HepG2 (cell line): ENCODE measurements at regions not wholly inside any gene's neighbourhood (a gene's known extent, or its start where the extent isn't known, plus 50 kb on each side); places are given as distances from the start of the nearest gene placed in this dataset.

Source experiments
- EZH2 ChIP-seq: conservative IDR thresholded peaks from 2 replicates; pipeline ENCODE4 v1.6.1; 2012; ENCODE audit warnings: mild to moderate bottlenecking, low read depth, low read length, moderate library complexity
- HDAC6 ChIP-seq: fragments of 200-600 bp; sonication (generic); IDR thresholded peaks from 2 replicates; pipeline ENCODE4 v1.7.0; 2017; ENCODE audit warnings: mild to moderate bottlenecking, antibody characterized with exemption, low read length, low read depth
- HNF4G ChIP-seq, 2 experiments: sonication (generic) in 1 of 2; formaldehyde crosslinking in 1 of 2; IDR thresholded peaks; 2 replicates each; pipeline versions ENCODE4 v1.4.0 to v1.6.1; 2011 to 2020; ENCODE audit warnings: borderline replicate concordance in 2 of 2, low read depth in 2 of 2, mild to moderate bottlenecking in 2 of 2, low read length in 1 of 2, missing genetic modification reagents in 1 of 2, moderate library complexity in 1 of 2
- PRDM4 ChIP-seq: sonication (generic); formaldehyde crosslinking; IDR thresholded peaks from 2 replicates; pipeline ENCODE4 v1.9.0; 2021; ENCODE audit warnings: missing genetic modification reagents, borderline replicate concordance
- ZNF24 ChIP-seq: fragments of 450-650 bp; IDR thresholded peaks from 2 replicates; pipeline ENCODE4 v1.6.1; 2017; ENCODE audit warnings: antibody characterized with exemption, mild to moderate bottlenecking
- TF ChIP-seq, protein P1 (sequence below): conservative IDR thresholded peaks from 2 replicates; pipeline ENCODE4 v1.6.1; 2018; ENCODE audit warnings: missing genetic modification reagents
- TF ChIP-seq, protein P2 (sequence below): sonication (generic); formaldehyde crosslinking; IDR thresholded peaks from 2 replicates; pipeline ENCODE4 v1.5.0; 2020; ENCODE audit warnings: mild to moderate bottlenecking, missing genetic modification reagents, moderate library complexity
- TF ChIP-seq, protein P3 (sequence below): sonication (generic); formaldehyde crosslinking; IDR thresholded peaks from 2 replicates; pipeline ENCODE4 v1.5.0; 2020; ENCODE audit warnings: missing genetic modification reagents

- TF ChIP-seq HNF4G (IDR thresholded peaks at IDR 0.05; ENCODE audit: borderline replicate concordance, low read depth, low read length) = no peak
- no peak for TF ChIP-seq HNF4G (CRISPR knock-in tag; IDR thresholded peaks at IDR 0.05; ENCODE audit: borderline replicate concordance, low read depth)
- TF ChIP-seq, protein P1, sequence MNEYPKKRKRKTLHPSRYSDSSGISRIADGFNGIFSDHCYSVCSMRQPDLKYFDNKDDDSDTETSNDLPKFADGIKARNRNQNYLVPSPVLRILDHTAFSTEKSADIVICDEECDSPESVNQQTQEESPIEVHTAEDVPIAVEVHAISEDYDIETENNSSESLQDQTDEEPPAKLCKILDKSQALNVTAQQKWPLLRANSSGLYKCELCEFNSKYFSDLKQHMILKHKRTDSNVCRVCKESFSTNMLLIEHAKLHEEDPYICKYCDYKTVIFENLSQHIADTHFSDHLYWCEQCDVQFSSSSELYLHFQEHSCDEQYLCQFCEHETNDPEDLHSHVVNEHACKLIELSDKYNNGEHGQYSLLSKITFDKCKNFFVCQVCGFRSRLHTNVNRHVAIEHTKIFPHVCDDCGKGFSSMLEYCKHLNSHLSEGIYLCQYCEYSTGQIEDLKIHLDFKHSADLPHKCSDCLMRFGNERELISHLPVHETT (CRISPR knock-in tag) = no peak
- TF ChIP-seq ZNF24 = no peak
- no peak for TF ChIP-seq HDAC6
- TF ChIP-seq, protein P2, sequence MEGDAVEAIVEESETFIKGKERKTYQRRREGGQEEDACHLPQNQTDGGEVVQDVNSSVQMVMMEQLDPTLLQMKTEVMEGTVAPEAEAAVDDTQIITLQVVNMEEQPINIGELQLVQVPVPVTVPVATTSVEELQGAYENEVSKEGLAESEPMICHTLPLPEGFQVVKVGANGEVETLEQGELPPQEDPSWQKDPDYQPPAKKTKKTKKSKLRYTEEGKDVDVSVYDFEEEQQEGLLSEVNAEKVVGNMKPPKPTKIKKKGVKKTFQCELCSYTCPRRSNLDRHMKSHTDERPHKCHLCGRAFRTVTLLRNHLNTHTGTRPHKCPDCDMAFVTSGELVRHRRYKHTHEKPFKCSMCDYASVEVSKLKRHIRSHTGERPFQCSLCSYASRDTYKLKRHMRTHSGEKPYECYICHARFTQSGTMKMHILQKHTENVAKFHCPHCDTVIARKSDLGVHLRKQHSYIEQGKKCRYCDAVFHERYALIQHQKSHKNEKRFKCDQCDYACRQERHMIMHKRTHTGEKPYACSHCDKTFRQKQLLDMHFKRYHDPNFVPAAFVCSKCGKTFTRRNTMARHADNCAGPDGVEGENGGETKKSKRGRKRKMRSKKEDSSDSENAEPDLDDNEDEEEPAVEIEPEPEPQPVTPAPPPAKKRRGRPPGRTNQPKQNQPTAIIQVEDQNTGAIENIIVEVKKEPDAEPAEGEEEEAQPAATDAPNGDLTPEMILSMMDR (CRISPR knock-in tag) = no peak
- no peak for TF ChIP-seq PRDM4
- TF ChIP-seq EZH2 = no peak
- TF ChIP-seq, protein P3, sequence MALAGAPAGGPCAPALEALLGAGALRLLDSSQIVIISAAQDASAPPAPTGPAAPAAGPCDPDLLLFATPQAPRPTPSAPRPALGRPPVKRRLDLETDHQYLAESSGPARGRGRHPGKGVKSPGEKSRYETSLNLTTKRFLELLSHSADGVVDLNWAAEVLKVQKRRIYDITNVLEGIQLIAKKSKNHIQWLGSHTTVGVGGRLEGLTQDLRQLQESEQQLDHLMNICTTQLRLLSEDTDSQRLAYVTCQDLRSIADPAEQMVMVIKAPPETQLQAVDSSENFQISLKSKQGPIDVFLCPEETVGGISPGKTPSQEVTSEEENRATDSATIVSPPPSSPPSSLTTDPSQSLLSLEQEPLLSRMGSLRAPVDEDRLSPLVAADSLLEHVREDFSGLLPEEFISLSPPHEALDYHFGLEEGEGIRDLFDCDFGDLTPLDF (CRISPR knock-in tag) = no peak
Observed at GRCh38 chrX:83339724-83340123, 168.4 kb upstream of the POU3F4 start.
